HepG2 (cell line): ENCODE measurements at regions not wholly inside any gene's neighbourhood (a gene's known extent, or its start where the extent isn't known, plus 50 kb on each side); places are given as distances from the start of the nearest gene placed in this dataset.

Experiments
- ATAC-seq: fragments of 200-7000 bp; cut with Tn5 transposase; 3 replicates; pipeline ENCODE4 v1.9.1; 2020; ENCODE audit warnings: mild to moderate bottlenecking, moderate library complexity
- BruUV-seq: library from RNA; stranded (reverse); fragments of 400-500 nt; replicated peaks from 2 replicates; lab custom pipeline; 2021; lab: Mats Ljungman, UMichigan
- CTCF ChIA-PET: fragments of 300-600 bp; formaldehyde crosslinking; extraction: SDS; loops from one replicate; lab custom pipeline; 2021; ENCODE audit warnings: low total read pairs, inconsistent platforms, low intra/inter-chr PET ratio; lab: Yijun Ruan, JAX
- POLR2A ChIA-PET: fragments of 350-600 bp; sonication (Branson Sonifier 250); formaldehyde crosslinking; loops from one replicate; lab custom pipeline; 2020; ENCODE audit warnings: antibody characterized with exemption, inconsistent platforms; lab: Yijun Ruan, JAX
- DNase-seq: peaks from one replicate; pipeline ENCODE4 v3.0.0-alpha.2; 2015; ENCODE audit warnings: low spot score
- FAIRE-seq: peaks from 3 replicates; lab custom pipeline; 2011; peaks lifted over from hg19 to GRCh38; lab: Jason Lieb, UNC
- H2AFZ ChIP-seq: one replicate; pipeline ENCODE4 v1.6.1; 2011; ENCODE audit warnings: low read length, inconsistent platforms
- H3K27ac ChIP-seq: fragments of 300-600 bp; 3 replicates; pipeline ENCODE4 v1.8.0; 2011; ENCODE audit warnings: mixed run types, mild to moderate bottlenecking, mixed read lengths, low read length, inconsistent platforms; ENCODE audit not compliant: insufficient read depth; ENCODE audit errors: extremely low read length
- H3K27me3 ChIP-seq, 2 experiments: fragments of 200-600 bp in 1 of 2; 2 replicates in 1 of 2; 3 replicates in 1 of 2; pipeline versions ENCODE4 v1.6.0 to v1.8.0; 2011; ENCODE audit warnings: low read length in 2 of 2, mild to moderate bottlenecking in 2 of 2, moderate library complexity in 2 of 2, inconsistent platforms in 1 of 2; ENCODE audit not compliant: insufficient read depth in 2 of 2, control insufficient read depth in 1 of 2
- H3K36me3 ChIP-seq, 2 experiments: fragments of 200-600 bp in 1 of 2; replicated peaks in 1 of 2; 2 replicates in 1 of 2; 3 replicates in 1 of 2; pipeline versions ENCODE4 v1.5.1 to v1.8.0; 2011; ENCODE audit warnings: low read length in 2 of 2, inconsistent platforms in 1 of 2; ENCODE audit not compliant: insufficient read depth in 2 of 2, control insufficient read depth in 1 of 2
- H3K4me1 ChIP-seq: 2 replicates; pipeline ENCODE4 v1.5.1; 2012; ENCODE audit warnings: low read length, inconsistent platforms; ENCODE audit not compliant: insufficient read depth
- H3K4me2 ChIP-seq: 2 replicates; pipeline ENCODE4 v1.6.0; 2011; ENCODE audit warnings: low read depth, low read length, inconsistent platforms
- H3K4me3 ChIP-seq, 3 experiments: fragments of 200-600 bp in 1 of 3; sonication (generic), shearing (Covaris generic) in 1 of 3; replicated peaks in 1 of 3; 2 replicates each; pipeline ENCODE4 v1.5.1; 2011 to 2016; ENCODE audit warnings: low read length in 3 of 3, inconsistent platforms in 2 of 3, low read depth in 2 of 3, mild to moderate bottlenecking in 2 of 3, control low read depth in 1 of 3, mixed read lengths in 1 of 3; ENCODE audit not compliant: insufficient read depth in 1 of 3
- H3K79me2 ChIP-seq: one replicate; pipeline ENCODE4 v1.6.1; 2011; ENCODE audit warnings: low read length, inconsistent platforms; ENCODE audit not compliant: insufficient read depth
- H3K9ac ChIP-seq: 2 replicates; pipeline ENCODE4 v1.6.0; 2011; ENCODE audit warnings: mild to moderate bottlenecking, low read depth, low read length, inconsistent platforms; ENCODE audit not compliant: insufficient read depth
- H3K9me3 ChIP-seq: 2 replicates; pipeline ENCODE4 v1.5.1; 2012; ENCODE audit warnings: mild to moderate bottlenecking, low read length
- H4K20me1 ChIP-seq: 2 replicates; pipeline ENCODE4 v1.6.0; 2011; ENCODE audit warnings: inconsistent platforms, mild to moderate bottlenecking, low read length, moderate library complexity; ENCODE audit not compliant: insufficient read depth
- HCFC1 ChIP-seq: fragments of 150-350 bp; IDR thresholded peaks from 2 replicates; pipeline ENCODE4 v1.6.1; 2014; ENCODE audit warnings: low read depth, low read length
- HNRNPK ChIP-seq: fragments of 200-400 bp; formaldehyde crosslinking; IDR thresholded peaks from 2 replicates; pipeline ENCODE4 v1.6.1; 2018; ENCODE audit warnings: low read length, low read depth, moderate library complexity, mild to moderate bottlenecking; ENCODE audit not compliant: poor library complexity, severe bottlenecking
- MTF1 ChIP-seq: sonication (generic); formaldehyde crosslinking; IDR thresholded peaks from 2 replicates; pipeline ENCODE4 v1.5.0; 2020; ENCODE audit warnings: missing genetic modification reagents
- MZF1 ChIP-seq: sonication (generic); formaldehyde crosslinking; IDR thresholded peaks from 2 replicates; pipeline ENCODE4 v1.8.1; 2023; ENCODE audit warnings: mild to moderate bottlenecking, missing genetic modification reagents, borderline replicate concordance
- REXO4 ChIP-seq: sonication (generic); formaldehyde crosslinking; IDR thresholded peaks from 2 replicates; pipeline ENCODE4 v1.8.0; 2022; ENCODE audit warnings: missing genetic modification reagents, mild to moderate bottlenecking, borderline replicate concordance
- SIX4 ChIP-seq: sonication (generic); formaldehyde crosslinking; IDR thresholded peaks from 2 replicates; pipeline ENCODE4 v1.4.0; 2020; ENCODE audit warnings: missing genetic modification reagents
- SRF ChIP-seq: IDR thresholded peaks from 2 replicates; pipeline ENCODE4 v1.6.1; 2011; ENCODE audit warnings: mild to moderate bottlenecking, low read depth, low read length, moderate library complexity
- ZNF343 ChIP-seq: sonication (generic); formaldehyde crosslinking; IDR thresholded peaks from 2 replicates; pipeline ENCODE4 v1.4.0; 2020; ENCODE audit warnings: mild to moderate bottlenecking, missing genetic modification reagents
- ZNF614 ChIP-seq: IDR thresholded peaks from 2 replicates; pipeline ENCODE4 v1.6.1; 2018; ENCODE audit warnings: missing biosample characterization, missing genetic modification reagents, inconsistent platforms, borderline replicate concordance
- WGBS: methylation state at CpG from one replicate; pipeline ENCODE4 v1.1.6; 2017; ENCODE audit warnings: low lambda C conversion rate; 5-methylcytosine and 5-hydroxymethylcytosine counted together
- in situ Hi-C: cut with HindIII; loops from 2 replicates; pipeline ENCODE4 v1.10.0; 2017; ENCODE audit warnings: low pct_unique_long_range_greater_than_20kb; ENCODE audit not compliant: extremely low pct_ligation_motif_present
- intact Hi-C: fragments of 100-400 bp; cut with micrococcal nuclease; formaldehyde crosslinking; loops from one replicate; pipeline ENCODE4 v1.10.0; 2022; ENCODE audit not compliant: unreplicated experiment
- TF ChIP-seq, protein P1 (sequence below): sonication (generic); formaldehyde crosslinking; IDR thresholded peaks from 2 replicates; pipeline ENCODE4 v1.8.0; 2022; ENCODE audit warnings: mild to moderate bottlenecking, missing genetic modification reagents, moderate library complexity
- TF ChIP-seq, protein P2 (sequence below): sonication (generic); formaldehyde crosslinking; IDR thresholded peaks from 2 replicates; pipeline ENCODE4 v1.4.0; 2020; ENCODE audit warnings: missing genetic modification reagents, borderline replicate concordance
- TF ChIP-seq, protein P3 (sequence below): sonication (generic); formaldehyde crosslinking; IDR thresholded peaks from 2 replicates; pipeline ENCODE4 v1.4.0; 2020; ENCODE audit warnings: mild to moderate bottlenecking, missing genetic modification reagents

DNA sequence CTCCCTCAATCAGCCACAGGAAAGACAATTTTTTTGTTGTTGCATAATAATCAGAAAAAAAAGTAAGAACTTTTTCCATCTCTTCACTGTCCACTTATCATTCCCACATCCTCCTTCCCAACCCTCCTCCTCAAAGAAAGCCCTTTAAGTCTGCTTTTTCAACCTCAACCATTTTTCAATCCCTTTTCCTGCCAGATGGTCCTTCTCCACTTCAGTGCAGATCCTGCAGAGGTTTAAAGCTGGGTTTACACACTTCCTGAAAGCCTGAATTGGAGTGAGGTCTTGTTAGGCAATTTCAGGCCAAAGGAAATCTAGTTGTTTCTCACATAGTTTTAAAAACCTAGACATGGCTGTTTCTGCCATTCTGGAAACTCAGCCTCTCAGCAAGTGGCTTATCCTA, 78.3 kb downstream of the RPL27A start:
- Histone ChIP-seq H3K79me2 (no peaks in the 10 kb centered on the region), H3K27ac (no peak overlapping the region)
- CTCF ChIA-PET = no interaction called here

DNA sequence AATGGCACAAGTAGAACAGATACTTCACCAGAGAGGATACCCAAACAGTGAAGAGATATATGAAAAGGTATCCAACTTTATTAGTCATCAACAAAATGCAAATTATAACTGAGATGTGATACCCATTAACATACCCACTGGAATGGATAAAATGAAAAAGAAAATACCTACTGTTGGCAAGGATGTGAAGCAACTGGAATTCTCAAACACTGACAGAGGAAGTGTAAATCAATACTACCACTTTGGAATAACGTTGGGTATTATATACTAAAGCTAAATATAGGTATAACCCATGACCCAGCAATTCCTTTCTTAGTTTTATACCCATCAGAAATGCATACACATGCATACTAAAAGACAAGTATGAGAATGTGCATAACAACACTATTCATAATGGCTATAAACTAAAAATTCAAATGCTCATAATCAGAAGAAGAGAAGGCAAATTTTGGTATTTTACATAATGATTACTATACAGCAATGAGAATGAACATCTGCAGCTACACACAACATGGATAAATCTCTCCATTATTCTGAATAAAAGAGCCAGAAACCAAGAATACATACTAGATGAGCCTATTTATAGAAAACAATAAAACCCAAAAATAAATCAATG, 80.6 kb downstream of the RPL27A start:
- H3K36me3 ChIP-seq = no peaks in the 10 kb centered on the region
- no peak for ATAC-seq

More for the DNA sequence above, 78.3 kb downstream of the RPL27A start:
- Histone ChIP-seq H3K36me3 (no peaks in the 10 kb centered on the region), H3K4me3 (no peak overlapping the region), H3K4me2 (no peak overlapping the region), H3K9ac (no peak overlapping the region), H3K4me1 (peaks cover 26% of the 10 kb centered on the region), H3K9me3 (no peaks in the 10 kb centered on the region), H4K20me1 (no peaks in the 10 kb centered on the region), H3K27me3 (no peaks in the 10 kb centered on the region), H2AFZ (no peak overlapping the region)
- no TSS peak for BruUV-seq
- intact Hi-C loops = no loop called here
- ATAC-seq (no peak), DNase-seq (no peak), FAIRE-seq (no peak)
- in situ Hi-C loops = no loop called here
- POLR2A ChIA-PET = no interaction called here
- TF ChIP-seq HNRNPK (peak; percentile 16), ZNF614 (CRISPR knock-in tag) (no peak)

More for the DNA sequence above, 80.6 kb downstream of the RPL27A start:
- in situ Hi-C loops (no loop called here), intact Hi-C loops (no loop called here)
- no peak overlapping the region for H3K4me3 ChIP-seq
- FAIRE-seq (no peak), DNase-seq (no peak)
- H3K79me2 ChIP-seq = no peaks in the 10 kb centered on the region
- no peaks in the 10 kb centered on the region for H4K20me1 ChIP-seq
- H3K4me1 ChIP-seq = peaks cover 8% of the 10 kb centered on the region
- 0% methylated on average over 1 of the region's 1 CpG for WGBS
- CTCF ChIA-PET = no interaction called here
- H3K27me3 ChIP-seq = no peaks in the 10 kb centered on the region
- no peaks in the 10 kb centered on the region for H3K9me3 ChIP-seq
- BruUV-seq = no TSS peak
- H2AFZ ChIP-seq = no peak overlapping the region
- H3K9ac ChIP-seq = no peak overlapping the region
- TF ChIP-seq HCFC1 (no peak), SIX4 (CRISPR knock-in tag) (no peak), MZF1 (CRISPR knock-in tag) (no peak), REXO4 (CRISPR knock-in tag) (no peak), MTF1 (CRISPR knock-in tag) (no peak), ZNF343 (CRISPR knock-in tag) (no peak), SRF (no peak)
- TF ChIP-seq, protein P1, sequence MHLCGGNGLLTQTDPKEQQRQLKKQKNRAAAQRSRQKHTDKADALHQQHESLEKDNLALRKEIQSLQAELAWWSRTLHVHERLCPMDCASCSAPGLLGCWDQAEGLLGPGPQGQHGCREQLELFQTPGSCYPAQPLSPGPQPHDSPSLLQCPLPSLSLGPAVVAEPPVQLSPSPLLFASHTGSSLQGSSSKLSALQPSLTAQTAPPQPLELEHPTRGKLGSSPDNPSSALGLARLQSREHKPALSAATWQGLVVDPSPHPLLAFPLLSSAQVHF (CRISPR knock-in tag) = no peak
- TF ChIP-seq, protein P2, sequence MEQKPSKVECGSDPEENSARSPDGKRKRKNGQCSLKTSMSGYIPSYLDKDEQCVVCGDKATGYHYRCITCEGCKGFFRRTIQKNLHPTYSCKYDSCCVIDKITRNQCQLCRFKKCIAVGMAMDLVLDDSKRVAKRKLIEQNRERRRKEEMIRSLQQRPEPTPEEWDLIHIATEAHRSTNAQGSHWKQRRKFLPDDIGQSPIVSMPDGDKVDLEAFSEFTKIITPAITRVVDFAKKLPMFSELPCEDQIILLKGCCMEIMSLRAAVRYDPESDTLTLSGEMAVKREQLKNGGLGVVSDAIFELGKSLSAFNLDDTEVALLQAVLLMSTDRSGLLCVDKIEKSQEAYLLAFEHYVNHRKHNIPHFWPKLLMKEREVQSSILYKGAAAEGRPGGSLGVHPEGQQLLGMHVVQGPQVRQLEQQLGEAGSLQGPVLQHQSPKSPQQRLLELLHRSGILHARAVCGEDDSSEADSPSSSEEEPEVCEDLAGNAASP (CRISPR knock-in tag) = no peak
- TF ChIP-seq, protein P3, sequence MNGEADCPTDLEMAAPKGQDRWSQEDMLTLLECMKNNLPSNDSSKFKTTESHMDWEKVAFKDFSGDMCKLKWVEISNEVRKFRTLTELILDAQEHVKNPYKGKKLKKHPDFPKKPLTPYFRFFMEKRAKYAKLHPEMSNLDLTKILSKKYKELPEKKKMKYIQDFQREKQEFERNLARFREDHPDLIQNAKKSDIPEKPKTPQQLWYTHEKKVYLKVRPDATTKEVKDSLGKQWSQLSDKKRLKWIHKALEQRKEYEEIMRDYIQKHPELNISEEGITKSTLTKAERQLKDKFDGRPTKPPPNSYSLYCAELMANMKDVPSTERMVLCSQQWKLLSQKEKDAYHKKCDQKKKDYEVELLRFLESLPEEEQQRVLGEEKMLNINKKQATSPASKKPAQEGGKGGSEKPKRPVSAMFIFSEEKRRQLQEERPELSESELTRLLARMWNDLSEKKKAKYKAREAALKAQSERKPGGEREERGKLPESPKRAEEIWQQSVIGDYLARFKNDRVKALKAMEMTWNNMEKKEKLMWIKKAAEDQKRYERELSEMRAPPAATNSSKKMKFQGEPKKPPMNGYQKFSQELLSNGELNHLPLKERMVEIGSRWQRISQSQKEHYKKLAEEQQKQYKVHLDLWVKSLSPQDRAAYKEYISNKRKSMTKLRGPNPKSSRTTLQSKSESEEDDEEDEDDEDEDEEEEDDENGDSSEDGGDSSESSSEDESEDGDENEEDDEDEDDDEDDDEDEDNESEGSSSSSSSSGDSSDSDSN (CRISPR knock-in tag) = no peak
- TF ChIP-seq, all 625 proteins: peak for 0
- Histone ChIP-seq H3K27ac (no peak overlapping the region), H3K4me2 (no peak overlapping the region)
- POLR2A ChIA-PET = no interaction called here
